Endothelial cell of umbilical vein (primary cell): ENCODE measurements at regions not wholly inside any gene's neighbourhood (a gene's known extent, or its start where the extent isn't known, plus 50 kb on each side); places are given as distances from the start of the nearest gene placed in this dataset.

Source experiments
- BruUV-seq: library from RNA; stranded (reverse); fragments of 400-500 nt; replicated peaks from 2 replicates; lab custom pipeline; 2021; lab: Mats Ljungman, UMichigan
- CTCF ChIA-PET: fragments of 300-600, 350-600 bp; sonication (Branson Sonifier 250); formaldehyde crosslinking; loops from one replicate; lab custom pipeline; 2021; ENCODE audit warnings: antibody characterized with exemption, inconsistent platforms; lab: Charles Lee
- POLR2A ChIA-PET: fragments of 300-600, 350-600 bp; sonication (Branson Sonifier 250); formaldehyde crosslinking; loops from one replicate; lab custom pipeline; 2021; ENCODE audit warnings: antibody characterized with exemption, inconsistent platforms; lab: Charles Lee
- DNase-seq: peaks from one replicate; pipeline ENCODE4 v3.0.0-alpha.2; 2011; ENCODE audit warnings: low read depth, low spot score
- FAIRE-seq: peaks from 2 replicates; lab custom pipeline; 2011; peaks lifted over from hg19 to GRCh38; lab: Jason Lieb, UNC
- H2AFZ ChIP-seq: 2 replicates; pipeline ENCODE4 v1.6.0; 2012; ENCODE audit warnings: low read depth, low read length, control low read depth, inconsistent platforms
- H3K27ac ChIP-seq: 2 replicates; pipeline ENCODE4 v1.5.1; 2011; ENCODE audit warnings: low read depth, mild to moderate bottlenecking, control low read depth, low read length, moderate library complexity; ENCODE audit not compliant: insufficient read depth
- H3K27me3 ChIP-seq, 2 experiments: 2 replicates each; pipeline versions ENCODE4 v1.6.0 to v1.6.1; 2011; ENCODE audit warnings: low read length in 2 of 2, mixed read lengths in 1 of 2; ENCODE audit not compliant: control insufficient read depth in 2 of 2, insufficient read depth in 2 of 2
- H3K36me3 ChIP-seq, 2 experiments: 2 replicates in 1 of 2; 3 replicates in 1 of 2; pipeline ENCODE4 v1.5.1; 2011; ENCODE audit warnings: low read length in 2 of 2, mild to moderate bottlenecking in 1 of 2, moderate library complexity in 1 of 2; ENCODE audit not compliant: control insufficient read depth in 2 of 2, insufficient read depth in 2 of 2; ENCODE audit errors: extremely low read depth in 1 of 2
- H3K4me1 ChIP-seq: 3 replicates; pipeline ENCODE4 v1.5.1; 2011; ENCODE audit warnings: mild to moderate bottlenecking, low read length; ENCODE audit not compliant: control insufficient read depth, insufficient read depth; ENCODE audit errors: extremely low read depth
- H3K4me2 ChIP-seq: 2 replicates; pipeline ENCODE4 v1.6.1; 2011; ENCODE audit warnings: low read length, control low read depth, mixed read lengths; ENCODE audit not compliant: insufficient read depth
- H3K4me3 ChIP-seq, 3 experiments: fragments of 200-600 bp in 1 of 3; sonication (generic), shearing (Covaris generic) in 1 of 3; replicated peaks in 1 of 3; 2 replicates each; pipeline ENCODE4 v1.5.1; 2011 to 2016; ENCODE audit warnings: control low read depth in 3 of 3, low read length in 3 of 3, mild to moderate bottlenecking in 2 of 3, inconsistent platforms in 1 of 3, low read depth in 1 of 3, moderate library complexity in 1 of 3; ENCODE audit not compliant: insufficient read depth in 1 of 3
- H3K79me2 ChIP-seq: 2 replicates; pipeline ENCODE4 v1.6.0; 2012; ENCODE audit warnings: low read length, inconsistent platforms; ENCODE audit not compliant: control insufficient read depth, insufficient read depth
- H3K9ac ChIP-seq: replicated peaks from 2 replicates; pipeline ENCODE3; 2011; ENCODE audit warnings: low read length, control low read depth; ENCODE audit not compliant: insufficient read depth; ENCODE audit errors: extremely low read depth
- H3K9me1 ChIP-seq: replicated peaks from 3 replicates; pipeline ENCODE4 v1.6.0; 2011; ENCODE audit warnings: mild to moderate bottlenecking, low read length; ENCODE audit not compliant: control insufficient read depth, insufficient read depth; ENCODE audit errors: extremely low read depth
- H3K9me3 ChIP-seq: replicated peaks from 2 replicates; pipeline ENCODE4 v1.5.1; 2012; ENCODE audit warnings: low read length, inconsistent platforms; ENCODE audit not compliant: control insufficient read depth, insufficient read depth
- H4K20me1 ChIP-seq: replicated peaks from 2 replicates; pipeline ENCODE3; 2011; ENCODE audit warnings: mild to moderate bottlenecking, low read length; ENCODE audit not compliant: control insufficient read depth, insufficient read depth; ENCODE audit errors: extremely low read depth
- EZH2 ChIP-seq: IDR thresholded peaks from 2 replicates; pipeline ENCODE4 v1.6.1; 2012; ENCODE audit warnings: borderline replicate concordance, low read depth, mild to moderate bottlenecking, moderate library complexity, low read length, inconsistent platforms; ENCODE audit not compliant: severe bottlenecking
- FOS ChIP-seq: IDR thresholded peaks from 2 replicates; pipeline ENCODE4 v1.6.1; 2011; ENCODE audit warnings: mild to moderate bottlenecking, low read length, moderate library complexity, borderline replicate concordance; ENCODE audit not compliant: insufficient read depth
- GATA2 ChIP-seq: IDR thresholded peaks from 2 replicates; pipeline ENCODE4 v1.7.0; 2011; ENCODE audit warnings: low read depth, mild to moderate bottlenecking, moderate library complexity, mixed read lengths, low read length; ENCODE audit not compliant: insufficient read length, insufficient read depth
- JUN ChIP-seq: IDR thresholded peaks from 2 replicates; pipeline ENCODE4 v1.6.1; 2011; ENCODE audit warnings: borderline replicate concordance, low read depth; ENCODE audit not compliant: insufficient read length, insufficient read depth
- MYC ChIP-seq: IDR thresholded peaks from one replicate; pipeline ENCODE4 v1.6.1; 2011; ENCODE audit warnings: mild to moderate bottlenecking, low read depth, low read length
- POLR2A ChIP-seq: IDR thresholded peaks from 2 replicates; pipeline ENCODE4 v1.6.1; 2012; ENCODE audit warnings: low read depth, mild to moderate bottlenecking, control low read depth, low read length
- POLR2AphosphoS5 ChIP-seq: IDR thresholded peaks from 2 replicates; pipeline ENCODE4 v1.6.1; 2012; ENCODE audit warnings: low read depth, mild to moderate bottlenecking, control low read depth, low read length, moderate library complexity; ENCODE audit not compliant: insufficient read depth
- dilution Hi-C: fragments of 300-500 bp; cut with MboI; formaldehyde crosslinking; loops from one replicate; pipeline ENCODE4 v1.15.0; 2019; ENCODE audit warnings: low sequenced_read_pairs; ENCODE audit not compliant: extremely low pct_ligation_motif_present
- intact Hi-C: fragments of 100-400 bp; cut with micrococcal nuclease; formaldehyde crosslinking; loops from one replicate; pipeline ENCODE4 v1.10.0; 2022
- TF ChIP-seq, protein P1 (sequence below), 2 donors: IDR thresholded peaks; 1 replicate in 1 of 2; 2 replicates in 1 of 2; pipeline ENCODE4 v1.5.1; 2011; ENCODE audit warnings: low read length in 2 of 2, mild to moderate bottlenecking in 2 of 2, moderate library complexity in 2 of 2, control low read depth in 1 of 2, inconsistent platforms in 1 of 2, low read depth in 1 of 2; ENCODE audit not compliant: insufficient read depth in 1 of 2; ENCODE audit errors: extremely low read depth in 1 of 2
- TF ChIP-seq, protein P2 (sequence below): IDR thresholded peaks from 2 replicates; pipeline ENCODE4 v1.6.1; 2011; ENCODE audit not compliant: insufficient read depth, insufficient read length

DNA sequence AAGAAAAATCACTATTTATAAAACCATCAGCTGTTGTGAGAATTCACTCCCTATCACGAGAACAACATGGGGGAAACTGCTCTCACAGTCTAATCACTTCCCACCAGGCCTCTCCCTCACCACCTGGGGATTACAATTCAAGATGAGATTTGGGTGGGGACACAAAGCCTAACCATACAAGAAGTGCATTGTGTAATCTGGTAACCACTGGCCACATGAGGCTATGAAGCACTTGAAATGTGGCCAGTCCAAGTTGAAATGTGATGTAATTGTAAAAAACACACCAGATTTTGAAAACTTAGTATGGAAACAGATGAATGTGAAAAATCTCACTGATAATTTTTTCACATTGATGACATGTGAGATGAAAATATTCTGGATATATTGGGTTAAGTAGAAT is 293.8 kb downstream of the TTLL7 start:
- Histone ChIP-seq H3K4me2 (no peak overlapping the region), H3K27me3 (no peaks in the 10 kb centered on the region), H3K4me1 (no peaks in the 10 kb centered on the region), H3K4me3 (no peak overlapping the region), H4K20me1 (no peaks in the 10 kb centered on the region), H3K36me3 (no peaks in the 10 kb centered on the region), H2AFZ (no peak overlapping the region), H3K9me3 (no peaks in the 10 kb centered on the region), H3K9me1 (no peaks in the 10 kb centered on the region), H3K79me2 (no peaks in the 10 kb centered on the region), H3K9ac (no peak overlapping the region), H3K27ac (no peak overlapping the region)
- intact Hi-C loops (no loop called here), dilution Hi-C loops (no loop called here)
- BruUV-seq, result no TSS peak
- POLR2A ChIA-PET, result no interaction called here
- no peak for FAIRE-seq
- TF ChIP-seq, protein P1, sequence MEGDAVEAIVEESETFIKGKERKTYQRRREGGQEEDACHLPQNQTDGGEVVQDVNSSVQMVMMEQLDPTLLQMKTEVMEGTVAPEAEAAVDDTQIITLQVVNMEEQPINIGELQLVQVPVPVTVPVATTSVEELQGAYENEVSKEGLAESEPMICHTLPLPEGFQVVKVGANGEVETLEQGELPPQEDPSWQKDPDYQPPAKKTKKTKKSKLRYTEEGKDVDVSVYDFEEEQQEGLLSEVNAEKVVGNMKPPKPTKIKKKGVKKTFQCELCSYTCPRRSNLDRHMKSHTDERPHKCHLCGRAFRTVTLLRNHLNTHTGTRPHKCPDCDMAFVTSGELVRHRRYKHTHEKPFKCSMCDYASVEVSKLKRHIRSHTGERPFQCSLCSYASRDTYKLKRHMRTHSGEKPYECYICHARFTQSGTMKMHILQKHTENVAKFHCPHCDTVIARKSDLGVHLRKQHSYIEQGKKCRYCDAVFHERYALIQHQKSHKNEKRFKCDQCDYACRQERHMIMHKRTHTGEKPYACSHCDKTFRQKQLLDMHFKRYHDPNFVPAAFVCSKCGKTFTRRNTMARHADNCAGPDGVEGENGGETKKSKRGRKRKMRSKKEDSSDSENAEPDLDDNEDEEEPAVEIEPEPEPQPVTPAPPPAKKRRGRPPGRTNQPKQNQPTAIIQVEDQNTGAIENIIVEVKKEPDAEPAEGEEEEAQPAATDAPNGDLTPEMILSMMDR (IDR thresholded peaks at IDR 0.05; ENCODE audit: extremely low read depth in 1 of 2, insufficient read depth in 1 of 2, low read depth in 1 of 2, low read length in 2 of 2), result no peak
- TF ChIP-seq FOS (no peak), MYC (no peak), JUN (no peak), EZH2 (no peak), POLR2A (no peak), GATA2 (no peak), POLR2AphosphoS5 (no peak)
- TF ChIP-seq, protein P2, sequence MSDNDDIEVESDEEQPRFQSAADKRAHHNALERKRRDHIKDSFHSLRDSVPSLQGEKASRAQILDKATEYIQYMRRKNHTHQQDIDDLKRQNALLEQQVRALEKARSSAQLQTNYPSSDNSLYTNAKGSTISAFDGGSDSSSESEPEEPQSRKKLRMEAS, result no peak
- CTCF ChIA-PET, result no interaction called here
- DNase-seq, result no peak
